GM12878 (cell line): ENCODE measurements at regions not wholly inside any gene's neighbourhood (a gene's known extent, or its start where the extent isn't known, plus 50 kb on each side); places are given as distances from the start of the nearest gene placed in this dataset.

Experiments used
- ATAC-seq: fragments of 200-7000 bp; cut with Tn5 transposase; 3 replicates; pipeline ENCODE4 v1.9.1; 2020; ENCODE audit warnings: mild to moderate bottlenecking, moderate library complexity
- BruUV-seq: library from RNA; stranded (reverse); fragments of 400-500 nt; replicated peaks from 2 replicates; lab custom pipeline; 2021; lab: Mats Ljungman, UMichigan
- CTCF ChIA-PET: fragments of 300-600 bp; sonication (Branson Sonifier 250); formaldehyde crosslinking; extraction: SDS; loops from one replicate; lab custom pipeline; 2021; ENCODE audit warnings: inconsistent platforms; lab: Yijun Ruan, JAX
- POLR2A ChIA-PET: fragments of 350-600 bp; formaldehyde crosslinking; extraction: SDS; loops from one replicate; lab custom pipeline; 2021; ENCODE audit warnings: inconsistent platforms; lab: Charles Lee
- RAD21 ChIA-PET: fragments of 300-600 bp; sonication (Branson Sonifier 250); formaldehyde crosslinking; loops from one replicate; lab custom pipeline; 2023; ENCODE audit warnings: antibody characterized with exemption; ENCODE audit not compliant: unreplicated experiment; lab: Charles Lee
- SMC1A ChIA-PET: fragments of 300-600 bp; sonication (Branson Sonifier 250); formaldehyde crosslinking; loops from one replicate; lab custom pipeline; 2023; ENCODE audit not compliant: unreplicated experiment, uncharacterized antibody; lab: Charles Lee
- DNase-seq: peaks from one replicate; pipeline ENCODE4 v3.0.0-alpha.2; 2011; ENCODE audit warnings: low read depth, low spot score
- FAIRE-seq: peaks from 3 replicates; lab custom pipeline; 2011; peaks lifted over from hg19 to GRCh38; lab: Jason Lieb, UNC
- H2AFZ ChIP-seq: 2 replicates; pipeline ENCODE4 v1.6.0; 2011; ENCODE audit warnings: low read depth, low read length, control low read depth; ENCODE audit not compliant: control insufficient read depth
- H3K27ac ChIP-seq: 2 replicates; pipeline ENCODE4 v1.5.1; 2011; ENCODE audit warnings: control low read depth; ENCODE audit not compliant: control insufficient read depth, insufficient read depth
- H3K27me3 ChIP-seq, 2 experiments: replicated peaks in 1 of 2; 2 replicates each; pipeline versions ENCODE4 v1.6.0 to v1.6.1; 2011; ENCODE audit warnings: low read length in 1 of 2; ENCODE audit not compliant: control insufficient read depth in 2 of 2, insufficient read depth in 2 of 2
- H3K36me3 ChIP-seq, 2 experiments: 2 replicates each; pipeline ENCODE4 v1.5.1; 2011; ENCODE audit warnings: low read length in 1 of 2; ENCODE audit not compliant: control insufficient read depth in 2 of 2, insufficient read depth in 2 of 2
- H3K4me1 ChIP-seq: 2 replicates; pipeline ENCODE4 v1.6.1; 2011; ENCODE audit warnings: mild to moderate bottlenecking, low read length, moderate library complexity, mixed read lengths; ENCODE audit not compliant: control insufficient read depth, insufficient read depth
- H3K4me2 ChIP-seq: 2 replicates; pipeline ENCODE4 v1.6.0; 2011; ENCODE audit warnings: control low read depth; ENCODE audit not compliant: control insufficient read depth, insufficient read depth
- H3K4me3 ChIP-seq: fragments of 200-600 bp; sonication (generic); 2 replicates; pipeline ENCODE4 v1.5.1; 2016
- H3K79me2 ChIP-seq: 2 replicates; pipeline ENCODE4 v1.6.0; 2011; ENCODE audit warnings: low read length; ENCODE audit not compliant: control insufficient read depth, insufficient read depth
- H3K9ac ChIP-seq: 2 replicates; pipeline ENCODE4 v1.8.0; 2011; ENCODE audit warnings: low read length, control low read depth, mixed read lengths; ENCODE audit not compliant: control insufficient read depth, insufficient read depth
- H3K9me3 ChIP-seq: replicated peaks from 3 replicates; pipeline ENCODE4 v1.5.1; 2011; ENCODE audit warnings: mild to moderate bottlenecking, low read length; ENCODE audit not compliant: control insufficient read depth, insufficient read depth
- H4K20me1 ChIP-seq: 2 replicates; pipeline ENCODE4 v1.6.0; 2011; ENCODE audit not compliant: control insufficient read depth, insufficient read depth
- CBX3 ChIP-seq: fragments of 200-600 bp; sonication (generic); IDR thresholded peaks from 2 replicates; pipeline ENCODE4 v1.6.1; 2016; ENCODE audit warnings: low read depth, borderline replicate concordance
- CBX5 ChIP-seq: sonication (generic); IDR thresholded peaks from 2 replicates; pipeline ENCODE4 v1.6.1; 2016; ENCODE audit warnings: low read depth, moderate library complexity, mild to moderate bottlenecking, inconsistent platforms
- CEBPB ChIP-seq, 2 experiments: fragments of 150-350 bp in 1 of 2; IDR thresholded peaks; 2 replicates each; pipeline ENCODE4 v1.6.1; 2012 to 2014; ENCODE audit warnings: low read depth in 2 of 2, low read length in 2 of 2, borderline replicate concordance in 1 of 2, inconsistent platforms in 1 of 2
- CHD2 ChIP-seq: IDR thresholded peaks from 2 replicates; pipeline ENCODE4 v1.6.1; 2011; ENCODE audit warnings: low read depth, low read length, improper control_type of control experiment, borderline replicate concordance
- CHD4 ChIP-seq: fragments of 200-600 bp; sonication (generic); IDR thresholded peaks from 2 replicates; pipeline ENCODE4 v1.6.1; 2016; ENCODE audit warnings: mild to moderate bottlenecking
- E2F8 ChIP-seq: fragments of 450-650 bp; IDR thresholded peaks from 2 replicates; pipeline ENCODE4 v1.6.1; 2018; ENCODE audit warnings: mild to moderate bottlenecking, low read depth, moderate library complexity; ENCODE audit not compliant: partially characterized antibody
- EZH2 ChIP-seq: IDR thresholded peaks from 2 replicates; pipeline ENCODE4 v1.6.1; 2012; ENCODE audit warnings: low read depth, mild to moderate bottlenecking, control low read depth, inconsistent platforms, low read length, borderline replicate concordance; ENCODE audit not compliant: control insufficient read depth
- HDAC2 ChIP-seq: fragments of 200-600 bp; sonication (generic); IDR thresholded peaks from 2 replicates; pipeline ENCODE4 v1.6.1; 2017
- HDGF ChIP-seq: fragments of 450-650 bp; IDR thresholded peaks from 2 replicates; pipeline ENCODE4 v1.6.1; 2016; ENCODE audit warnings: antibody characterized with exemption
- MTA3 ChIP-seq: IDR thresholded peaks from 2 replicates; pipeline ENCODE4 v1.6.1; 2012; ENCODE audit warnings: low read length, inconsistent platforms, borderline replicate concordance
- MYB ChIP-seq: fragments of 150-350 bp; IDR thresholded peaks from 2 replicates; pipeline ENCODE4 v1.6.1; 2014; ENCODE audit warnings: mild to moderate bottlenecking, low read depth, low read length, borderline replicate concordance
- NFYA ChIP-seq: IDR thresholded peaks from 2 replicates; pipeline ENCODE4 v1.6.1; 2011; ENCODE audit warnings: low read depth, mild to moderate bottlenecking, low read length, improper control_type of control experiment, borderline replicate concordance
- RCOR1 ChIP-seq: conservative IDR thresholded peaks from 2 replicates; pipeline ENCODE4 v1.6.1; 2012; ENCODE audit warnings: low read depth, low read length, improper control_type of control experiment
- RUNX3 ChIP-seq: IDR thresholded peaks from 2 replicates; pipeline ENCODE4 v1.6.1; 2012; ENCODE audit warnings: low read length, inconsistent platforms
- SKIL ChIP-seq: fragments of 450-650 bp; IDR thresholded peaks from 2 replicates; pipeline ENCODE4 v1.6.1; 2017; ENCODE audit warnings: mild to moderate bottlenecking, low read depth, inconsistent platforms; ENCODE audit not compliant: poor library complexity, severe bottlenecking
- SMARCA5 ChIP-seq: fragments of 450-650 bp; IDR thresholded peaks from 2 replicates; pipeline ENCODE4 v1.6.1; 2017; ENCODE audit warnings: mild to moderate bottlenecking
- TARDBP ChIP-seq: IDR thresholded peaks from 2 replicates; pipeline ENCODE4 v1.6.1; 2016; ENCODE audit warnings: borderline replicate concordance
- TCF3 ChIP-seq: IDR thresholded peaks from 2 replicates; pipeline ENCODE4 v1.6.1; 2012; ENCODE audit warnings: low read depth, mild to moderate bottlenecking, low read length, borderline replicate concordance; ENCODE audit not compliant: insufficient read depth
- WGBS: methylation state at CpG from one replicate; pipeline ENCODE4 v1.1.6; 2016; ENCODE audit warnings: low lambda C conversion rate; ENCODE audit not compliant: insufficient replicate concordance, insufficient coverage; ENCODE audit errors: missing lambda C conversion rate; 5-methylcytosine and 5-hydroxymethylcytosine counted together
- in situ Hi-C: fragments of 300-500 bp; cut with MboI; formaldehyde crosslinking; loops from 9 replicates; pipeline ENCODE4 v1.14.3; 2018; ENCODE audit warnings: mixed read lengths
- intact Hi-C: fragments of 100-400 bp; cut with micrococcal nuclease; formaldehyde crosslinking; loops from one replicate; pipeline ENCODE4 v1.14.2; 2022; ENCODE audit not compliant: unreplicated experiment

GRCh38 chr13:99821741-99822140, 149.8 kb downstream of the ZIC5 start:
- ATAC-seq (no peak), FAIRE-seq (no peak), DNase-seq (no peak)
- Histone ChIP-seq H2AFZ (no peak overlapping the region), H3K4me2 (no peak overlapping the region), H4K20me1 (no peaks in the 10 kb centered on the region), H3K27ac (no peak overlapping the region), H3K36me3 (no peaks in the 10 kb centered on the region), H3K79me2 (no peaks in the 10 kb centered on the region), H3K9ac (no peak overlapping the region), H3K4me1 (no peaks in the 10 kb centered on the region), H3K9me3 (no peaks in the 10 kb centered on the region), H3K4me3 (no peak overlapping the region), H3K27me3 (no peaks in the 10 kb centered on the region)
- POLR2A ChIA-PET, result no interaction called here
- BruUV-seq, result no TSS peak
- RAD21 ChIA-PET, result no interaction called here
- SMC1A ChIA-PET, result no interaction called here
- in situ Hi-C loops, result no loop called here
- CTCF ChIA-PET, result no interaction called here
- intact Hi-C loops, result no loop called here
- no peak for TF ChIP-seq CBX3
- TF ChIP-seq SKIL, result no peak
- no peak for TF ChIP-seq TARDBP
- TF ChIP-seq SMARCA5, result no peak
- no peak for TF ChIP-seq E2F8
- no peak for TF ChIP-seq MYB
- no peak for TF ChIP-seq EZH2
- TF ChIP-seq RUNX3, result no peak
- no peak for TF ChIP-seq NFYA
- TF ChIP-seq TCF3, result no peak
- no peak for TF ChIP-seq CHD2
- TF ChIP-seq HDAC2, result no peak
- TF ChIP-seq CHD4, result no peak
- TF ChIP-seq CBX5, result no peak
- no peak for TF ChIP-seq MTA3
- no peak for TF ChIP-seq CEBPB (IDR thresholded peaks at IDR 0.05; ENCODE audit: borderline replicate concordance in 1 of 2, low read depth in 2 of 2, low read length in 2 of 2)
- no peak for TF ChIP-seq RCOR1
- TF ChIP-seq HDGF, result no peak
- 50% methylated on average over 3 of the region's 3 CpGs for WGBS
